AG09309 (cell line): ENCODE measurements at regions not wholly inside any gene's neighbourhood (a gene's known extent, or its start where the extent isn't known, plus 50 kb on each side); places are given as distances from the start of the nearest gene placed in this dataset.

ENCODE experiments used
- DNase-seq: peaks from one replicate; pipeline ENCODE4 v3.0.0-alpha.2; 2010; ENCODE audit warnings: low read depth
- H3K4me3 ChIP-seq: 2 replicates; pipeline ENCODE4 v1.5.1; 2011; ENCODE audit warnings: mild to moderate bottlenecking, low read depth, low read length, moderate library complexity; ENCODE audit not compliant: control insufficient read depth
- CTCF ChIP-seq: IDR thresholded peaks from 2 replicates; pipeline ENCODE4 v1.5.1; 2011; ENCODE audit warnings: mild to moderate bottlenecking, low read depth, low read length, inconsistent platforms; ENCODE audit not compliant: insufficient read depth, control insufficient read depth; ENCODE audit errors: missing control alignments

GRCh38 chr5:166883016-166883415 lies 1408.4 kb upstream of the WWC1 start:
- TF ChIP-seq CTCF, result no peak
- H3K4me3 ChIP-seq, result no peak overlapping the region
- no peak for DNase-seq

GRCh38 chr5:166898166-166898565 lies 1393.3 kb upstream of the WWC1 start:
- no peak for TF ChIP-seq CTCF
- no peak for DNase-seq
- H3K4me3 ChIP-seq, result no peak overlapping the region

- no peak overlapping the region for H3K4me3 ChIP-seq
- DNase-seq, result no peak
- no peak for TF ChIP-seq CTCF
Observed at GRCh38 chr5:166899343-166899742, 1392.1 kb upstream of the WWC1 start.

GRCh38 chr5:166904571-166904970 lies 1386.9 kb upstream of the WWC1 start:
- H3K4me3 ChIP-seq, result no peak overlapping the region
- no peak for TF ChIP-seq CTCF
- DNase-seq, result no peak

- TF ChIP-seq CTCF, result no peak
- no peak overlapping the region for H3K4me3 ChIP-seq
- no peak for DNase-seq
Observed at GRCh38 chr5:166906991-166907713, 1384.3 kb upstream of the WWC1 start.

- no peak for TF ChIP-seq CTCF
- DNase-seq, result no peak
- no peak overlapping the region for H3K4me3 ChIP-seq
Observed at GRCh38 chr5:166909040-166909439, 1382.4 kb upstream of the WWC1 start.
